ENCODE measurements at regions not wholly inside any gene's neighbourhood (a gene's known extent, or its start where the extent isn't known, plus 50 kb on each side); places are given as distances from the start of the nearest gene placed in this dataset.

GRCh38 chr13:64867856-64868255 is 2362.3 kb downstream of the PCDH9 start:
- Histone ChIP-seq H3K36me3 (ENCODE audit: control insufficient read depth in 1 of 2, insufficient read depth in 2 of 2, low read length in 2 of 2) (no peaks in the 10 kb centered on the region), H3K27me3 (ENCODE audit: insufficient read depth, low read length) (no peaks in the 10 kb centered on the region), H3K4me2 (ENCODE audit: low read length) (no peak overlapping the region), H3K9ac (ENCODE audit: low read length) (no peak overlapping the region), H3K4me3 (replicated peaks in 1 of 2; ENCODE audit: low read depth in 1 of 2, low read length in 2 of 2) (no peak overlapping the region), H3K27ac (ENCODE audit: low read depth, low read length) (no peak overlapping the region), H3K79me2 (ENCODE audit: insufficient read depth, low read length) (no peaks in the 10 kb centered on the region), H3K4me1 (ENCODE audit: control insufficient read depth in 1 of 2, insufficient read depth in 2 of 2, low read length in 2 of 2) (no peaks in the 10 kb centered on the region), H2AFZ (ENCODE audit: low read depth, low read length, poor library complexity, severe bottlenecking) (peak overlapping the region; percentile 40), H3K9me2 (ENCODE audit: insufficient read depth) (no peaks in the 10 kb centered on the region), H4K20me1 (ENCODE audit: insufficient read depth) (no peaks in the 10 kb centered on the region), H3K9me3 (ENCODE audit: control insufficient read depth in 1 of 2, insufficient read depth in 1 of 2, low read depth in 1 of 2, low read length in 2 of 2) (no peaks in the 10 kb centered on the region)
- ChIA-PET POLR2A (no interaction called here), RAD21 (ENCODE audit: low non-redundant PET in 1 of 2, low total read pairs in 2 of 2, uncharacterized antibody in 2 of 2, unreplicated experiment in 2 of 2) (no interaction called here), CTCF (no interaction called here)
- intact Hi-C loops (cut with micrococcal nuclease), result no loop called here
- TF ChIP-seq JUND (IDR thresholded peaks at IDR 0.05), result no peak
- no peak for TF ChIP-seq CBX3 (IDR thresholded peaks at IDR 0.05; ENCODE audit: low read depth)
- no peak for TF ChIP-seq EZH2 (IDR thresholded peaks at IDR 0.05)
- no peak for TF ChIP-seq POLR2AphosphoS5 (IDR thresholded peaks at IDR 0.05; ENCODE audit: low read depth, low read length)
- TF ChIP-seq RAD21 (IDR thresholded peaks at IDR 0.05; ENCODE audit: low read depth), result no peak
- no peak for TF ChIP-seq EZH2phosphoT487 (IDR thresholded peaks at IDR 0.05; ENCODE audit: borderline replicate concordance)
- no peak for TF ChIP-seq ZBTB33 (IDR thresholded peaks at IDR 0.05; ENCODE audit: extremely low read depth, insufficient replicate concordance, low read length)
- TF ChIP-seq ATF3 (IDR thresholded peaks at IDR 0.05), result no peak
- no peak for TF ChIP-seq EGR1 (IDR thresholded peaks at IDR 0.05; ENCODE audit: low read depth)
- TF ChIP-seq MAX (IDR thresholded peaks at IDR 0.05), result no peak
- no peak for TF ChIP-seq ZNF274 (IDR thresholded peaks at IDR 0.05; ENCODE audit: low read depth, low read length)
- TF ChIP-seq ELF1 (IDR thresholded peaks at IDR 0.05; ENCODE audit: borderline replicate concordance, low read depth), result no peak
- TF ChIP-seq YY1 (IDR thresholded peaks at IDR 0.05; ENCODE audit: extremely low read depth, insufficient replicate concordance, low read depth, low read length), result no peak
- TF ChIP-seq REST (IDR thresholded peaks at IDR 0.05; ENCODE audit: low read depth), result no peak
- TF ChIP-seq SRF (IDR thresholded peaks at IDR 0.05; ENCODE audit: low read depth), result no peak
- no peak for TF ChIP-seq POLR2A (IDR thresholded peaks at IDR 0.05; ENCODE audit: borderline replicate concordance, extremely low read depth, insufficient read depth, insufficient read length)
- TF ChIP-seq SIN3A (IDR thresholded peaks at IDR 0.05; ENCODE audit: low read depth), result no peak
- no peak for TF ChIP-seq FOSL1 (IDR thresholded peaks at IDR 0.05; ENCODE audit: low read depth)
- DNase-seq (ENCODE audit: low read depth, low spot score), result no peak
- no peak for ATAC-seq
- BruUV-seq (replicated peaks), result no TSS peak

Measured in HCT116 (cell line).